Mesenchymal stem cell (in vitro differentiated cells and primary cell): ENCODE measurements at regions not wholly inside any gene's neighbourhood (a gene's known extent, or its start where the extent isn't known, plus 50 kb on each side); places are given as distances from the start of the nearest gene placed in this dataset.

Source experiments
- DNase-seq: peaks from one replicate; pipeline ENCODE4 v3.0.0-alpha.2; 2013
- H2AFZ ChIP-seq: one replicate; pipeline ENCODE4 v1.6.1; 2013; ENCODE audit warnings: low read depth, mild to moderate bottlenecking, control low read depth, inconsistent platforms, low read length, moderate library complexity
- H2AK5ac ChIP-seq: 2 replicates; pipeline ENCODE4 v1.6.1; 2013; ENCODE audit warnings: low read length, moderate library complexity, mild to moderate bottlenecking, inconsistent platforms; ENCODE audit not compliant: severe bottlenecking
- H2BK120ac ChIP-seq: one replicate; pipeline ENCODE4 v1.6.1; 2013; ENCODE audit warnings: low read depth, mild to moderate bottlenecking, inconsistent platforms, low read length, moderate library complexity
- H2BK12ac ChIP-seq, 2 experiments: one replicate each; pipeline ENCODE4 v1.6.1; 2013; ENCODE audit warnings: inconsistent platforms in 2 of 2, low read length in 2 of 2, mild to moderate bottlenecking in 2 of 2, moderate library complexity in 2 of 2, control low read depth in 1 of 2
- H2BK15ac ChIP-seq: one replicate; pipeline ENCODE4 v1.6.1; 2013; ENCODE audit warnings: mild to moderate bottlenecking, low read depth, inconsistent platforms; ENCODE audit not compliant: poor library complexity, severe bottlenecking
- H2BK5ac ChIP-seq: 2 replicates; pipeline ENCODE4 v1.6.1; 2013; ENCODE audit warnings: low read depth, mild to moderate bottlenecking, low read length, control low read depth, inconsistent platforms; ENCODE audit not compliant: poor library complexity, severe bottlenecking
- H3K14ac ChIP-seq, 2 experiments: one replicate each; pipeline ENCODE4 v1.6.1; 2013; ENCODE audit warnings: inconsistent platforms in 2 of 2, low read length in 2 of 2, control low read depth in 1 of 2, mild to moderate bottlenecking in 1 of 2, moderate library complexity in 1 of 2
- H3K18ac ChIP-seq, 2 experiments: one replicate each; pipeline ENCODE4 v1.6.1; 2013; ENCODE audit warnings: inconsistent platforms in 2 of 2, low read length in 2 of 2, control low read depth in 1 of 2, low read depth in 1 of 2, mild to moderate bottlenecking in 1 of 2
- H3K23ac ChIP-seq, 2 experiments: one replicate each; pipeline ENCODE4 v1.6.1; 2013; ENCODE audit warnings: inconsistent platforms in 2 of 2, low read length in 2 of 2, mild to moderate bottlenecking in 2 of 2, moderate library complexity in 2 of 2, control low read depth in 1 of 2
- H3K27ac ChIP-seq: 2 replicates; pipeline ENCODE4 v1.5.1; 2013; ENCODE audit warnings: mild to moderate bottlenecking, moderate library complexity, low read length, control low read depth, inconsistent platforms; ENCODE audit not compliant: poor library complexity, severe bottlenecking
- H3K27me3 ChIP-seq, 2 experiments: 2 replicates each; pipeline versions ENCODE4 v1.6.1 to v1.7.0; 2013; ENCODE audit warnings: low read length in 2 of 2, mild to moderate bottlenecking in 2 of 2, moderate library complexity in 2 of 2, control low read depth in 1 of 2, inconsistent platforms in 1 of 2; ENCODE audit not compliant: control insufficient read depth in 1 of 2, insufficient read depth in 1 of 2
- H3K36me3 ChIP-seq, 2 experiments: 2 replicates each; pipeline versions ENCODE4 v1.6.1 to v1.7.0; 2013; ENCODE audit warnings: low read length in 2 of 2, control low read depth in 1 of 2, inconsistent platforms in 1 of 2, low read depth in 1 of 2, mild to moderate bottlenecking in 1 of 2; ENCODE audit not compliant: insufficient read depth in 2 of 2, control insufficient read depth in 1 of 2
- H3K4ac ChIP-seq, 2 experiments: one replicate each; pipeline ENCODE4 v1.6.1; 2013; ENCODE audit warnings: inconsistent platforms in 2 of 2, low read length in 2 of 2, mild to moderate bottlenecking in 2 of 2, moderate library complexity in 2 of 2, control low read depth in 1 of 2, low read depth in 1 of 2
- H3K4me1 ChIP-seq: 2 replicates; pipeline ENCODE4 v1.6.1; 2013; ENCODE audit warnings: low read depth, low read length, control low read depth; ENCODE audit not compliant: control insufficient read depth, insufficient read depth
- H3K4me2 ChIP-seq: 2 replicates; pipeline ENCODE4 v1.6.1; 2013; ENCODE audit warnings: low read length, mild to moderate bottlenecking, inconsistent platforms; ENCODE audit not compliant: poor library complexity, severe bottlenecking
- H3K4me3 ChIP-seq, 2 experiments: 2 replicates each; pipeline versions ENCODE4 v1.5.1 to v1.7.0; 2013; ENCODE audit warnings: low read length in 2 of 2, mild to moderate bottlenecking in 2 of 2, control low read depth in 1 of 2, low read depth in 1 of 2; ENCODE audit not compliant: insufficient read depth in 1 of 2
- H3K79me1 ChIP-seq: replicated peaks from 2 replicates; pipeline ENCODE4 v1.6.1; 2013; ENCODE audit warnings: mild to moderate bottlenecking, control low read depth, low read length, inconsistent platforms; ENCODE audit not compliant: poor library complexity, severe bottlenecking
- H3K9ac ChIP-seq: 2 replicates; pipeline ENCODE4 v1.7.0; 2013; ENCODE audit warnings: mild to moderate bottlenecking, low read length, moderate library complexity
- H3K9me3 ChIP-seq: 2 replicates; pipeline ENCODE4 v1.7.0; 2013; ENCODE audit warnings: mild to moderate bottlenecking, low read length; ENCODE audit not compliant: control insufficient read depth
- H4K8ac ChIP-seq: one replicate; pipeline ENCODE4 v1.6.1; 2013; ENCODE audit warnings: inconsistent platforms, mild to moderate bottlenecking, low read length, moderate library complexity
- H4K91ac ChIP-seq: one replicate; pipeline ENCODE4 v1.6.1; 2013; ENCODE audit warnings: mild to moderate bottlenecking, low read length, inconsistent platforms
- WGBS: methylation state at CpG from one replicate; pipeline ENCODE4 v1.1.7; 2013; ENCODE audit warnings: mixed read lengths; 5-methylcytosine and 5-hydroxymethylcytosine counted together

- H3K36me3 ChIP-seq: no peaks in the 10 kb centered on the region
- H4K8ac ChIP-seq: no peak overlapping the region
- H2BK5ac ChIP-seq: no peak overlapping the region
- H2BK15ac ChIP-seq: no peak overlapping the region
- no peak overlapping the region for H3K4ac ChIP-seq
- H3K18ac ChIP-seq: no peak overlapping the region
- no peak for DNase-seq
- H3K4me1 ChIP-seq: peaks cover 2% of the 10 kb centered on the region
- no peak overlapping the region for H3K14ac ChIP-seq
- no peak overlapping the region for H2AK5ac ChIP-seq
- no peak overlapping the region for H4K91ac ChIP-seq
- no peak overlapping the region for H3K4me2 ChIP-seq
- H3K4me3 ChIP-seq: no peak overlapping the region
- H3K23ac ChIP-seq: no peak overlapping the region
- no peaks in the 10 kb centered on the region for H3K9me3 ChIP-seq
- H2BK120ac ChIP-seq: no peak overlapping the region
- H3K79me1 ChIP-seq: no peaks in the 10 kb centered on the region
- peaks cover 12 to 23% of the 10 kb centered on the region in 2 experiments for H3K27me3 ChIP-seq
- 86% methylated on average over 6 of the region's 6 CpGs for whole genome bisulfite sequencing
- H2AFZ ChIP-seq: no peak overlapping the region
- H2BK12ac ChIP-seq: no peak overlapping the region
- H3K27ac ChIP-seq: no peak overlapping the region
- no peak overlapping the region for H3K9ac ChIP-seq
Observed at GRCh38 chr16:82454566-82454965, 172.2 kb upstream of the CDH13 start.

- Histone ChIP-seq H3K4me1 (peaks cover 2% of the 10 kb centered on the region), H2AK5ac (no peak overlapping the region), H4K8ac (no peak overlapping the region), H3K4ac (no peak overlapping the region), H2BK15ac (no peak overlapping the region), H3K9ac (no peak overlapping the region), H3K14ac (no peak overlapping the region), H3K79me1 (no peaks in the 10 kb centered on the region), H2BK120ac (no peak overlapping the region), H3K4me3 (no peak overlapping the region), H2AFZ (no peak overlapping the region), H3K36me3 (no peaks in the 10 kb centered on the region), H2BK12ac (no peak overlapping the region), H3K23ac (no peak overlapping the region), H4K91ac (no peak overlapping the region), H3K27me3 (peaks cover 12 to 23% of the 10 kb centered on the region in 2 experiments), H2BK5ac (no peak overlapping the region), H3K9me3 (no peaks in the 10 kb centered on the region), H3K27ac (no peak overlapping the region), H3K18ac (no peak overlapping the region), H3K4me2 (no peak overlapping the region)
- no peak for DNase-seq
- WGBS: 94% methylated on average over 3 of the region's 4 CpGs
Observed at GRCh38 chr16:82454152-82454551, 172.6 kb upstream of the CDH13 start.

- Histone ChIP-seq H4K8ac (no peak overlapping the region), H2BK12ac (no peak overlapping the region), H2AK5ac (no peak overlapping the region), H3K14ac (no peak overlapping the region), H3K4ac (no peak overlapping the region), H2BK5ac (no peak overlapping the region), H3K27me3 (peaks cover 12 to 23% of the 10 kb centered on the region in 2 experiments), H3K9ac (no peak overlapping the region), H3K18ac (no peak overlapping the region), H3K23ac (no peak overlapping the region), H3K4me3 (no peak overlapping the region), H3K4me2 (no peak overlapping the region), H4K91ac (no peak overlapping the region), H3K4me1 (peaks cover 2% of the 10 kb centered on the region), H2AFZ (no peak overlapping the region), H3K27ac (no peak overlapping the region), H2BK15ac (no peak overlapping the region), H2BK120ac (no peak overlapping the region), H3K9me3 (no peaks in the 10 kb centered on the region), H3K36me3 (no peaks in the 10 kb centered on the region), H3K79me1 (no peaks in the 10 kb centered on the region)
- 86% methylated on average over 10 of the region's 11 CpGs for WGBS
- DNase-seq: no peak
Observed at GRCh38 chr16:82452004-82452756, 174.6 kb upstream of the CDH13 start.

- Histone ChIP-seq H3K79me1 (no peaks in the 10 kb centered on the region), H3K9ac (no peak overlapping the region), H3K4me2 (no peak overlapping the region), H3K27me3 (peaks cover 12 to 23% of the 10 kb centered on the region in 2 experiments), H2BK15ac (no peak overlapping the region), H3K9me3 (no peaks in the 10 kb centered on the region), H4K91ac (no peak overlapping the region), H2AK5ac (no peak overlapping the region), H2BK5ac (no peak overlapping the region), H4K8ac (no peak overlapping the region), H2BK120ac (no peak overlapping the region), H3K36me3 (no peaks in the 10 kb centered on the region), H3K27ac (no peak overlapping the region), H3K4me3 (no peak overlapping the region), H2BK12ac (no peak overlapping the region), H2AFZ (no peak overlapping the region), H3K14ac (no peak overlapping the region), H3K4me1 (peaks cover under 1% of the 10 kb centered on the region), H3K4ac (no peak overlapping the region), H3K23ac (no peak overlapping the region), H3K18ac (no peak overlapping the region)
- no peak for DNase-seq
- 79% methylated on average over 3 of the region's 3 CpGs for WGBS
Observed at GRCh38 chr16:82451449-82451848, 175.3 kb upstream of the CDH13 start.
